Right lung (tissue), 2 donors: ENCODE measurements at regions not wholly inside any gene's neighbourhood (a gene's known extent, or its start where the extent isn't known, plus 50 kb on each side); places are given as distances from the start of the nearest gene placed in this dataset.
"Not testable (repeated sequence)": the region's sequence is repeated elsewhere in the genome, so short reads cannot be mapped to it uniquely, and the experiment has no call there.

Source experiments
- DNase-seq, 2 donors: peaks; one replicate each; pipeline ENCODE4 v3.0.0-alpha.2; 2013

DNA sequence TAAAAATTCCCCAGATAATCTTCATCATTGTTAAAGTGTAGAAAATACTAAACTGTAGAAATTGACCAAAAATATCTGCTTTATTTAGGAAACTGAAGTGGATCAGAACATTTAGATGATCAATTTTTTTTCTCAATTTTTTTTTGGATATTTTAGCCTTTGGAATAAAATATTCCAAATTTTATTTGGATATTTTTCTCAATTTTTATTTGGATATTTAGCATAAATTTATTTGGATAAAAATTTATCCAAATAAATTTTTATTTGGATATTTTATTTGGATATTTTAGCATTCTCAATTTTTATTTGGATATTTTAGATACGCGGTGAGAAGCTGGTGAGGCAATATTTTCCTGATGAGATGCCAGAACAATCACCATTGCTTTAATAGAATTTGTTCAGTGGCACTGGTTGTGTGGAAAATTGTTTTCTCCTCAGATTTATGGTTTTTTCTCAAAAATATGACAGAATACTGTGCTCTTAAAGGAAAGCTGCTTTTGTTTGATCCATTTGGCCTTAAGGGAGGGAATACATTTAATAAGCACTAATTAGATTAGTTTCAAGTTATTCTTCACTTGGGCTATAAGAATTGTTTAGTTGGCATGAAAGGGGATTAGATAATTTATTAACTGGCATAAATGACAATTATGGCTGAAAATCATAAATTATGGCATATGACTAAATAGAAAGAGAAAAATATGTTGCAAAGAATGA lies 470.1 kb downstream of the MFSD1 start:
- no peak for DNase-seq

DNA sequence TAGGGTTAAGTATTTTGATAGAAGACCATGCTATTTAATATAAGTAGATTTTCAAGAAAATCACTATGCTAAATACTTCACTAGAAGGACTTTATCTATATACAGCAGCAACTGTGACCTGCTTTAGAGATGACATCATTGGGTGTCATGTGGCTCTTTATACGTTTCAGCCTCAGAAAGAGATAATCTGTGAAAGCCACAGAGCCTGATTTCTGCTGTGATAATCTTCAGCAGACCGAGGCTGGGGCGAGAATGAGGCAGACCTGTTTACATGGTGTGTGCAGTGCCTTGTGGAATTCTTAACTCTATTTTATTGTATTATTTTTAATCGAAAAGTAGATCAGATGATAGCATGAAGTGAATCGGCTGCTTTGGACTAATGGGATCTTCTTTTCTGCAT lies 471.2 kb downstream of the MFSD1 start:
- DNase-seq, result no peak

DNA sequence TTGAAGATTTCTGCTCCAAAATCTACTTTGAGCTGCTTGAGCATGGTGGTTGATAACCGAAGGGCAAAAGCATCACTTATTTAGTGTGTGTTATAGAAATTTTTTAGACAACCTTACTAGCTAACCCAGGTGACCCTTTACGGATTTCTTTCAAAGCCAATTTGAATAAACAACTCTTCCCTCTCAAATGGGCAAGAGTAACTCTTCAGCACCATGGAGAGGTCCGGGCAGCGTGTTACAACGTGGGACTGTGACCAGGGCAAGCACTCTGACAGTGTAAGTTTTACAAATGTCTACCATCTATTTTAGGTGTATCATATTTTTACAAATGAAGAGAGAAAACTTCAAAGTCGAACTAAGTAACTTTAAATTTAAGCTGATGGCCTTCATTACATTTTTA lies 471.8 kb downstream of the MFSD1 start:
- peak in 1 of 2 donors; percentile 36 for DNase-seq

DNA sequence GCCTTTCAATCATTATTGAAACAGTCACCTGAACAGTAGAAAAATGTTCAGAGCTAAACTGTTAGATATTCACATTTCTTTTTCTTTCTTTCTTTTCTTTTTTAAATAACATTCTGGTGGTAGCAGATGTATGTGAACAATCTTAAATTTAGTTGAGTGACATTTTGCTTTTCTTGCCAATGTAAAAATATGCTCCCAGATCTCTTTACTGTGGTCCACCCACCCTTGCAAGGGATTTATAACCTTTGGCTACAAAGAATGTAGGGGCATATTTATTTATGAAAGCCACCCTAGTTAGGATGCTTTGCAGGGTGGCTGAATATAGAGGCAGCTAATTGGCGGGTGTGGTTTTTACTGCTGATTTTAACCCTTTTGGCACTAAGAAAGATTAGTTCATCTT lies 473.9 kb downstream of the MFSD1 start:
- DNase-seq, result no peak

DNA sequence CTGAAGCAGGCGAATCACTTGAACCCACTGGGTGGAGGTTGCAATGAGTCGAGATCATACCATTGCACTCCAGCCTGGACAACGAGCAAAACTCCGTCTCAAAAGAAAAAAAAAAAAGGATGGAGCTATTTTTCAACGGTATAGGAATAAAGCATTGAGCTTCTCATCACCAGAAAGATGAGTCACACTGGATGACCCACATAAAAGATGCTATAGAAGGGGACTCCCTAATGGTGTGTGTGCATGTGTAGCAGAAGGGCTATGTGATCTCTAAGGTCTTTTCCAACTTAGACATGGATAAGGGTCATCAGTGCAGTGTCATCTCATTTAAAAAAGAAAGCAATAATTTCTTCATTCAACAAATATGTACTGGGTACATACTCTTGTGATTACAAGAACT lies 476.0 kb downstream of the MFSD1 start:
- DNase-seq, result no peak

DNA sequence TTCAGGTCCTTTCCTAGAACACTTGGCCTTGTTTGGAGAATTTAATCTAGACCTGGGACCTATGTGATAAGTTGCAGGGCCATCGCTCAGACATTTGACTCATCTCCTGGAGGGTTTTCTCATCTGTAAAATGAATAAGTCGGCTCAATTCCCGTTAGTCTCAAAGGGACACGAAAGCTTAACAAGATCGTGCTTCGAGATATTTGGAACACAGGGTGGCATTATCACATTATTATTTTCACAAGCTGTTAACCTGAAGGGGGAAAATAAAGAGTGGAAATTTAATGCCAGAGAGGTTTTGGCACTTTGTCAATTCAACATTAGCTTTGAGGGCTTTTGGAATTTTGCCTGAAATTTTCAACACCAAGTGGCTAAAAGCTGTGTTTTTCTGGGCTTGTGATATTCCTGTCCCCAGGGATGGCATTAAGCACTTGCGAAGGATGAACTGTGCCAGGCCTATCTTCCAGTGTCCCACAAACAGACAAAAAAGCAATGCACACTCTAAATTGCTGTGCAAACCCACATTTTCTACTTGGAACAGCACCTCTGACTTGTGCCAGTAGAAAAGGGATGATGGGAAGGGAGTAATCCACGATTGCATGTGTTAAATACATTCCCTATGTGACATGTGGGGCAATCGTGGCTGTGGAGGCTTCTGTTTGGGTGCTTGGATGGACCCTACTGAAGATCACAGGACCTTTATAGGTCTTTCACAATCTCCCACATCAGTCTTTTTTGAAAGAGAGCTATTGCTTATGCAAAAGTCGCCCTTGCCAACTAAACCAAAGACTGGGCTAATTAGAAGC lies 478.7 kb downstream of the MFSD1 start:
- no peak for DNase-seq

DNA sequence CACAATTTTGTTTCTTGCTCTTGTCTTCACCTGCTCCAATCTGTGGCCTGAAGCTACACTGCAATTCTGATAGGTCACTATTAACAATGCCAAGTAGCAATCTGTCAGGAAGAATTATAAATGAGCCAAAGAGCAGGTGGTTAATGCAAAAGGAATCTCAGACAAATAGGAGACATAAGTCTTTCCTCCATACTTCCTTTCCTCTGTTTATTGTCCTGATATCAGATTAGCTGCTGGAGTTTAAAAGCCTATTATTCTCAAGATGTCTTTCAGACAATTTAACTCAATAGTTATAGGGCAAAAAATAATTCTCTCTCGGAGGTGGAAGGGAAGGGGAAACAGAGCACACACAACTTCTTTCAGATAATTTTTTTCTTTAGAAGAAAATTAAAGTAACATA lies 491.6 kb downstream of the MFSD1 start:
- DNase-seq, result no peak

DNA sequence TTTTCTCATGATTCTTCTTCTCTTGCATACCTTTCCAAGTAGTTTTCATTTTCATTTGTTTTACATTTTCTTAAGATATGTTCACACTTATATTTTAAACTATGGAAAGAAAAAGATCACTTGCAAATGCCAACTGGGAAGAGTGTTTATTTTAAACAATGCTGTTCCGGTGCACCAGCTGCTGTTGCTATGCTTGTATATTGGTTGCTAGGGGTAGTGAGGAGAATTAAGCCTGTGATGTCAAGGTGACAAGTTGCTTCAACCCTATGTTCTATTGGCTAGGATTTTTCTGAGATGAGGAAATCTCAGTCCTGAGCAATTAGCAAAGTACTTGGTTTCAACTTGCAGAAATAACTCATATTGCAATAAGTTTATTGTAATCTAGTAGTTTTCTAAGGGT lies 500.1 kb downstream of the MFSD1 start:
- DNase-seq, result no peak

DNA sequence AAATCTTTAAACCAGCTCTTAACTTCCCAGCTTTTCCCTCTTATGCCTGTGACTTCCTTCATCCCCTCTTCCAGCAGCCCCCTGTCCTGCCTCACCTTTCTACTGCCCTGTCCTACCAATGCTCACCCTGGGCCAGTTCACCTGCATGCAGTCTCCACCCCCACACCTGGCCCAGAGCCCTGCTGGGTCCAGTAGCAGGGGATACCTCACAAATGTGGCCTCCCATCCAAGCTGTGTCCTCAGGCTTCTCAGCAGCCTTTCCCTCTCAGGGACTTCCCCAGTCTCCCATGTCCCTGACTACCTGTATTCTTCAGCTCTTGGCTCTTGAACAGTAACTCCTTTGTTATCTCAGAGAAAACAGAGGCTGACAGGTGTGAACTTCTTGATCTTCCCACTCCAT lies 503.2 kb downstream of the MFSD1 start:
- DNase-seq, result no peak

DNA sequence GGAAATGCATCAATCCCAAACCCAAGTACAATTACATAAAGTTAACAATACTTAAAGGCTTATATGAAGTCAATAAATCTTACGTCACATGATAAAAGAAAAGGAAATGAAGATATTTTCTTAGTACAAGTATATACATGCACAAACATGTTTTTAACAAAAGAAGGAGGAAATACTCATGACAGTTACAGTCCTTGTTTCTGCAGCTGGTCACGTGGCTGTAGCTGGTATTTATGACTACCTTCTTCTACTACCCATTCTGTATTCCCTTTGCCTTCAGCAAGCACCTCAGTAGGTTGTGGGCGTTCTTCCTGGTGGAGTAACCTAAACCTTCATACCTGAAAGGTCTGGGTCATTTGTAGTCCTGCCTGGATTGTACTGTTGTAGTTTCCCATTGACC lies 514.9 kb downstream of the MFSD1 start:
- not testable (repeated sequence) for DNase-seq

DNA sequence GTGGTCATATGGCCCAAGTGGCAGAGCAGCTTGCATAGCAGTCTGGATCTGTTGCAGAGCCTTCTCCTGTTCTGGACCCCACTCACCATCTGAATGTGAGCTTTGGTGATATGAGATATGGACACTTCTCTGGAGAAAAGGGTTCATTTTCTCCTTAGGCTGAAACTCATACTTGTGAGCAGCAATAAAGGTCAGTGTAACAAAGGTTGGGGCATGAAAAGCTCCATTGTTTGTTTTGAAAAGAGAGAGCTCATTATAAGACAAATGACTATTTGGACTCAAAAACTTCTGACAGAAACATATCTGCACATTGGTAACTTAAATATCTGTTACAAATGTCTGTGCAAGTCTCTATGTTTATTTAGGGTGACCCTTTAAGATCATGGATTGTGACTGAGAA lies 517.3 kb downstream of the MFSD1 start:
- DNase-seq, result no peak

DNA sequence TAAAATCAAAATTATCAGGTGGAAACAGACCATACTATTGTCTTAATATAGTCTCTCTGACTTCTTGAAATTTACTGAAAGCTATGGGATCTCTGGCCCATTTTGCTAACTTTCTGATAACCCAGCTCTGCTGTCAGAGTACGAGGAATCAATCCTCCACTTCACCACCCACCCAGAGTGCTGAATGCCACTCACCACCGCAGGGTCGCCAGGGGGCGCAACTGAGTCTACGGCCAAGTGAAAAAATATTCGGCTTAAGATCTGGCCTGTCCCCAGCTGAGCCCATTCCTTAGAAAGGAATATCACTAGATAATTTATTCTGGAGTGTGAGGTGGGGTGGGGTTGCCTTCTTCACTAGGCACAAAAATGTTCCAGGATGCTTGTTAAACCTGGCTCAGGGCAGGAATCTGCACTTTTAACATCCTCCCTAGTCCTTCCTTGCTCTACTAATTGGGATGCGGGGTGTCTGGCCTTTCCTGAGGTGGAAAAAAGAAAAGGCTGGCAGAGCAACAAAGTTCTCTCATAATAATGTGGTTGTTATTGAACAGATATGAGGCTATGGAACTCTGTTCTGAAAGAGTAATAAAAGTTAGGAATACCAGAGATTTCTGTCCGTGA lies 520.6 kb downstream of the MFSD1 start:
- DNase-seq, result no peak

DNA sequence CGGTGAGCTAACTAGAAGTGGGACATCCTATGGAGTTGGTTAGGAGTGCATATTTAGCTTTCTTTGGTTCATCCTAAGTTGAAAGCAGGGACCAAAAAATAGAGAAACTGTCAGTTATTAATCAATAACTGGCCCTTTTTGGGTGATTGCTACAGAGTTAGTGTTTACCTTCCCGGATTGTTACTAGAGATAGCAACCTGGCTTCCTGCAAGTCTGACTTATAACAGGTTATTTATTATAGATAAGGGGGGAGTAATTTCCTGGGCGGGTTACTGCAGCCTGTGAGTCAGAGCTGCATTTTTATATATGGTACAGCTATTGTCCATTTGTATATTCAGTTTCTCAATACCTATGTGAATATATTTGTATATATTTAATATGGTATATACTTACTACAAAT lies 522.0 kb downstream of the MFSD1 start:
- DNase-seq, result no peak

DNA sequence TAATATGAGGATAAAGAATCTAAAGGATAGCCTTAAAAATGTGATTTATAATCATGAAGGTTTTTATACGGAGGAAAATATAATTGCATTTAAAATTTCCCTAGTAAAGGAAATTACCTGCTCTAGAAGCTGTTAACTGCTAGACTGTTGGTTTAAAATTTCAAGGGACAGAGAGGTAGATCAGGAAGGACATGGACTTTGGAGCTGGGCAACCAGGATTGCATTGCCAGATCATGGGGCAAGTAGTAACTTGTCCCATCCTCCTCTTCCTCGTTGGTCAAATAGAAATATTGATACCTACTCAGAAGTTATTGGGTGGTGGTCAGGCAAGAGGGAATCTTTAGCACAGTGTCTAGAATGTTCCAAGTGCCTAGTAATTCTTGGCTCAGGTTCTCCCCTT lies 525.1 kb downstream of the MFSD1 start:
- no peak for DNase-seq

DNA sequence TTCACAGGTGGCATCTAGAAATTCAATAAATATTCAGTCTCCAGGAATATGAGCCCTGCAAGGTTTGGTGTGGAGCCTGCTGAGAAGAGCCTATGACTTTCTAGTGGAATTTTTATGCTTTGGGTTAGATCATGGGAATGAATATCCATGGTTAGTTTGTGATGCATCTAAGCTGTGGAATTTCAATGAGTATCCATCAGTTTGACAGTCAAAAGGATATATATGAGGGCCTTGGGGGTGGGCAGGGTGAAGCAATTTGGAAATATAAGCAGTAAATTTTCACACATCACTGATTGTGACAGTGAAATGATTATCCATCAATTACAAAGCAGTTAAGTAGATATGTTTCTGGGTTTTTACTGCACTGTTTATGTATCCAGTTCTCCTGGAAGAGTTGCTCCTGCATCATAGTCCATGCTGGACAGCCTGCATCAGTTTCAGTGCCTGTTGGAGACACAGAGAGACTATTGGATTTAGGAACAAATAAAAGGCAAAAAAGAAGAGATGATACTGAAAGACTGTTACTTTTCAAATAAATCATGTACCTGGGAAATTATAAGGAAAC lies 530.8 kb downstream of the MFSD1 start:
- no peak for DNase-seq

DNA sequence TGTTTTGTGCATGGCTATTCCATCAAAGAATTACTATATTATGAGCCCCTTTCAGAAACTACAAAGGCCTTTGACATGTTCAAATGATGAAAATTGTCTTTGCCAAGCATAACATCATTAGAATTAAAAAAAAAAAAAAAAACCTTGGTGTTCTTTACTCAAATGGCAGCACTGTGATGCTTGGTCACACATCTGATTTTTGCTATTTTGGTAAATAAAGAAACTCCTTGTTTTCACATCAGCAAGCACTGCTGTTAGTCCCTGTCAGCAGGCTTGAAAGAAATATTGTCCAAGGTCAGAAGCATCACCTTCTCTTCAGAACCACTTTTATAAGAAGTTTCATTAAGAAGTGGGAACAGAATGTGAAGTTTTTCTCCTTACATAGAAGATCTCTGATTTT lies 537.3 kb downstream of the MFSD1 start:
- no peak for DNase-seq

DNA sequence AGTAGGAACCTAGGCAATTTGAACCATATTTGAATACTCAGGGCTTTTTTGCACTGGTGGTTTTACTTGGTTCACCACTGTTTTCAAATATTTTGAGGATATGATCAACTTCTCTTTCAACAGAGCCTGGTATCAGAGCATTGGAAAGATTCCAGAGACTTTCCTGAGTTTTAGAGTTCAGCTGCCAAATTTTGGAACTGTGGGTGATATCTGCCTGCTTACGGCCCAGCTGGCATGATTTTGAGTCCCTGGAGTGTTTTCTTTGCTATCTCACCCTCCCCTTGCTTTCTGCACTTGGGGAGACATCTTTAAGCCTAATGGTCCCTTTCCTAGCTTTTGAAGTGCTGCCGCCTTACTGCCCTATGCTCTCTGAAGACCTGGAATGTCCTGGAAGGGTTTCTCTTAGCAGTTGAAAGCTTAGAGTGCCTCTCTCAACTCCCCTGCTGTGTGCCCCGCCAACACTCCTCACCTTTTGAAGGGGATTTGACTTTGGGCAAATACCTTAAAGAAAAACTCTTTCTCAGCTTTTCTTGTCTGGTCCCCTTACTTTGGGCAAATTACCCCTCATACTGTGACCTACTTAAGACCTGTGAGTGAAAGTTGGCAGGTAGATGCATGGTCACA lies 539.1 kb downstream of the MFSD1 start:
- no peak for DNase-seq

DNA sequence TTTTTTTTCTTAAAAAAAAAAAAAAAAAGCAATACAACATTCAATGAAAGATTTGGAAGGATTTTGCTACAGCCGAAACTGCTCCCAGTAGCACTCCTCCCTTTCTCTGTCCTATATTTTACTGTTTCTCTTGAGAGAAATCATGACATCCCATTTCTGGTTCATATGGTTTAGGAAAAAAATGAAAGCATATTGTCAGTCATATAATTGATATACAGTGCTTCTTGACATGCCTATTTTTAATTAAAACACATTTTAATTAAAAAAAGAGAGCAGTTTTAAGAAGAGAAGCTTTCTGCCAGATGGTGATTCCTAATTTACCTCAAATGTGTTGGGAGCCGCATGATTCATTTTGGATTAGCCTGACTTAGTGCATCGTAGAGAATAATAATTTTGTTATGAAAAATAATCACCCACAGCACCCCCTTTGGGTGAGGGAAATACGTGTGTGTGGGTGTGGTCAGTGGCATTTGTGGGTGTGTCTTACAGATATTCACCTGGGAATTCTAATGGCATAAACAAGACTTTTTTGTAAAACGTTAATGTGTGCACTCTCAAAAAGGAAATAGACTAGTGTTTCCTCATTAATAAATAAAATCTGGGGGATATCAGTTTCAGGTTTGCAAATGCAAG lies 544.5 kb downstream of the MFSD1 start:
- no peak for DNase-seq

DNA sequence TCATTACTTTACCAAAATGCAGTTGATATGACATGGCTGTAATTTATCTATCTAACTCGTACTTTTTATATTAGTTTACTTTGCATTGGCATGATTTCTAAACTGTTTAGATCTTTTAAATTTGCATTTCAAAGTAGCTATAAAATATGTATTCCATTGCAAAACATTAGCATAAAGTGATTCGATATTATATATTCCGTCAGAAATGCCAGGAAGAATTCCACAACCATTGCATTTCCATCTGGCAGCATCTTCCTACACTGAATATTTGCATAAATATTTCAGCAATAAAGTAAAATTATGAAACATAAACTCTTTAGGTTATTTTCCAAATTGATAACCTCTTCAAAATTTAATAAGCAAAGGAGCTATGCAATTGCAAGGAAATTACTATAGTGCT lies 546.6 kb downstream of the MFSD1 start:
- DNase-seq, result no peak

DNA sequence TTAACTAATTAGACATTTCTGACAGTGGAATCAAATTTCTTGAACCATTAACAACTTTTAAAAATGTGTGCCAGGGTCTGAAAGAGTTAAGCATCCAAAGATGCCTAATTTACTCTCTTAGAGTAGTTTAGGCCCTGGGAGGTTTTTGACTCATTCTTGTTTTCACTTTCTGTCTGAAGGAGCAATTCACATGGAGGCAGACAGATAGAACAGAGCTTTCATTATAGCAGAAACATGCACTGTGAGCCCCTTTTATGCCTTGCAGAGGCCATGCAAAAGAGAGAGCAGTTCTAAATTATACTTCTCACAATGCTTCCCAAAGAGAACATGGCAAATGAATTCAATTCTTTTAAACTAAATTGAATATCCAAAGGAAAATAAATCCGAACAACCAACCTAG lies 554.8 kb downstream of the MFSD1 start:
- DNase-seq, result no peak

DNA sequence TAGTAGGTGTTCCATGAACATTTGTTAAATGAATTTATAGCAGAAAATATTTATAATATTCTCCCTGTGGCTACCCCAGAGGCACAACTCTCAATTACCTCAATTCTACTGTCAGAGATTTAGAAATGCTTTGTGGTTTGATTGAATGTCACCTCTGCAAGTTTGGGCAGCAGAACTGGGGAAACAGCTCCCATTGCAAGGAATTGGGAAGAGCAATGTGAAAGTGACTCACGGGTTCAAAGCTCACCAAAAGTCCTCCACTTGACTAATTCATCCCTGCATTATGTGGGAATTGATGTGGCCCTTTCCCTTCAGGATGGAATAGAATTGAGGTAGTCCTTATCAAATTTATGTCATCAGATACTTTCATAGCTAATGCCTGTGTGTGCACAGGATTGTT lies 562.7 kb downstream of the MFSD1 start:
- DNase-seq, result no peak

DNA sequence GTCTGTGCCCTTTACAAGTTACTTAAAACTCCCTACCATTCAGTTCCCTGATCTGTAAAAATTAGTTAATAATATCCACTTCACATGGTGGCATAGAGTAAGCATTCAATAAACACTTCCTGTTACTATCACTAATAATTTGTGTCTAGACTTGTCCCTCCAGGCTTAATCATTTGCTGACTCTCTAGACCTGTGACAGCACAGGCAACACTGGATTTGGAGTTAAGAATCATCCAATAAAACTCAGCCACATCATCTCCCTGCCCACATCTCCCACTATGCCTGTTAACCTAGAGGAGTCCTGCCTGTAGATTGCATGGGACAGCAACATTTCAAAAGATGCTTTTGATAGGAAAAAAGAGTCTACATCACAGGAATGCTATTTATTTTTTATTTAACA lies 564.6 kb downstream of the MFSD1 start:
- no peak for DNase-seq
